Gastrocnemius medialis (tissue), 4 donors: ENCODE measurements at regions not wholly inside any gene's neighbourhood (a gene's known extent, or its start where the extent isn't known, plus 50 kb on each side); places are given as distances from the start of the nearest gene placed in this dataset.

Source experiments
- CTCF ChIP-seq, 5 experiments: fragments of 450-650 bp in 3 of 5; fragments of 200-600 bp in 2 of 5; sonication (generic) in 2 of 5; IDR thresholded peaks in 4 of 5; conservative IDR thresholded peaks in 1 of 5; 1 replicate in 4 of 5; 2 replicates in 1 of 5; pipeline ENCODE4 v1.5.1; 2016 to 2019; ENCODE audit warnings: antibody characterized with exemption in 5 of 5, mild to moderate bottlenecking in 3 of 5, moderate library complexity in 3 of 5
- POLR2A ChIP-seq, 2 donors: fragments of 450-650 bp; IDR thresholded peaks; one replicate each; pipeline ENCODE4 v1.6.1; 2017; ENCODE audit warnings: antibody characterized with exemption in 2 of 2, mild to moderate bottlenecking in 2 of 2, moderate library complexity in 2 of 2

GRCh38 chr13:97716746-97717145 is 236.7 kb upstream of the IPO5 start:
- TF ChIP-seq POLR2A (IDR thresholded peaks at IDR 0.05) (no peak), CTCF (IDR thresholded peaks at IDR 0.05 in 4 of 5, conservative IDR thresholded peaks at IDR 0.05 in 1 of 5) (no peak)
